ENCODE measurements at regions not wholly inside any gene's neighbourhood (a gene's known extent, or its start where the extent isn't known, plus 50 kb on each side); places are given as distances from the start of the nearest gene placed in this dataset.

DNA sequence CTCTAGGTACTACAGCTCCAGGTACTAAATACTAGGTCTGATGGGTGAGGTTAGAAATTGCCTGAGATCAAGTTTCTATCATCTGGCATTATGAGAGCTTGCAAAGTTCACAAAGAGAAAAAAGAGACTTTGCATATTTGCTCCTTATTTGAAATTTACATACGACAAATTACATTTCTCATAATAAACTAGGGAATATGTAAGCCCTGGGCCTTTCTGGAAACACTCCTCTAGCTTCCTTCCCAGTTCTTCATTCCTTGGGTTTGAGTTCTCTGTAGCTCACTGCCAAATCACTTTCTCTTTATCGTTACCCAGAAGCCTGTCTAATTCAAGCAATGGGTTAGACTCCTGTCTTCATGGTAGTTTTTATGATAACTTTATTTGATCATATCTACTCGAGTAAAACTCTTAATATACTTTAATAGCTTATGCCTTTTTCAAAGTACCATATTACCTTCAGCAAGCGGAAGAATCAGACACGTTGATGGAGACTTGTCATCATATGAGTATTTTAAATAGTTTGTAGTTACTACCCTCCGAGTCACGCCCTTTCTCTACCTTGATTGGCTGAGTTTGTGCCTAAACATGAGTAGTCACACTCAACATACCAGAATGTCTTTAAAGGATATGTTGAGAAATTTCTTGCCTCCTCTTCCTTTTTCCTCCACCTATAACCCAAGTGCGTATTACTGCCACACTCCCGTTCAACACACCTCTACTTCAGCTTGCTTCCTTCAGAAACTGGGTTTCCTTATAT is 150.5 kb downstream of the DKK1 start:
- peaks cover 0 to 5% of the 10 kb centered on the region in 2 donors for H3K4me1 ChIP-seq (ENCODE audit: control insufficient read depth in 1 of 2, insufficient read depth in 2 of 2, low read length in 2 of 2)
- DNase-seq (no peak), ATAC-seq (ENCODE audit: low FRiP score) (no peak)
- no peaks in the 10 kb centered on the region for H3K27me3 ChIP-seq (ENCODE audit: control insufficient read depth in 1 of 2, insufficient read depth in 2 of 2, low read length in 1 of 2)
- H3K36me3 ChIP-seq (ENCODE audit: control insufficient read depth in 1 of 2, insufficient read depth in 2 of 2, low read length in 1 of 2): no peaks in the 10 kb centered on the region
- intact Hi-C loops (cut with DNase I): no loop called here
- WGBS, 2 donors: 96 to 97% methylated on average over 9 of the region's 9 CpGs
- no peaks in the 10 kb centered on the region for H3K9me3 ChIP-seq (ENCODE audit: control insufficient read depth, low read length)
- no peak overlapping the region for H3K27ac ChIP-seq (ENCODE audit: low read depth in 1 of 2, low read length in 2 of 2)
- H3K4me3 ChIP-seq (ENCODE audit: low read length in 2 of 2): no peak overlapping the region

DNA sequence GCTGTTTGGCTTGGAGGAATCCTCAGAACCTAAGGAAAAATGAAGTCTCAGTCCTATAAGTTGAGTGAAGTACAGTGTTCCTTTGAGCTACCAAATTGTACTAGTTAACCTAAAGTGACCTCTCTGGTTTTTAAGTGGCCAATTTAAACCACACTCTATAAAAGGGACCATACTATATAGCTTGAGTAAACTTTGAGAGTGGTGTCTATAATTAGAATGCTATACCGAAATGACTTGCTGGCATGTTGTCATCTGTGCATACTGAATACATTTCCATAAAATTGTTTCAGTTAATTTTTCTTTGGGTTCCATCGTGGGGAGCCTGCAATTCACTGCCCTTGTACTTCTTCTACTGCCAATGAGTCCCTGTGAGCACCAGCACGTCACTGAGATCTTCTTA is 151.1 kb downstream of the DKK1 start:
- no peak overlapping the region for H3K4me3 ChIP-seq (ENCODE audit: low read length in 2 of 2)
- H3K4me1 ChIP-seq (ENCODE audit: control insufficient read depth in 1 of 2, insufficient read depth in 2 of 2, low read length in 2 of 2): peaks cover 0 to 5% of the 10 kb centered on the region in 2 donors
- intact Hi-C loops (cut with DNase I): no loop called here
- WGBS, 2 donors: 63 to 69% methylated on average over 3 of the region's 3 CpGs
- DNase-seq (no peak), ATAC-seq (ENCODE audit: low FRiP score) (no peak)
- no peaks in the 10 kb centered on the region for H3K36me3 ChIP-seq (ENCODE audit: control insufficient read depth in 1 of 2, insufficient read depth in 2 of 2, low read length in 1 of 2)
- H3K27me3 ChIP-seq (ENCODE audit: control insufficient read depth in 1 of 2, insufficient read depth in 2 of 2, low read length in 1 of 2): no peaks in the 10 kb centered on the region
- no peak overlapping the region for H3K27ac ChIP-seq (ENCODE audit: low read depth in 1 of 2, low read length in 2 of 2)
- H3K9me3 ChIP-seq (ENCODE audit: control insufficient read depth, low read length): no peaks in the 10 kb centered on the region

DNA sequence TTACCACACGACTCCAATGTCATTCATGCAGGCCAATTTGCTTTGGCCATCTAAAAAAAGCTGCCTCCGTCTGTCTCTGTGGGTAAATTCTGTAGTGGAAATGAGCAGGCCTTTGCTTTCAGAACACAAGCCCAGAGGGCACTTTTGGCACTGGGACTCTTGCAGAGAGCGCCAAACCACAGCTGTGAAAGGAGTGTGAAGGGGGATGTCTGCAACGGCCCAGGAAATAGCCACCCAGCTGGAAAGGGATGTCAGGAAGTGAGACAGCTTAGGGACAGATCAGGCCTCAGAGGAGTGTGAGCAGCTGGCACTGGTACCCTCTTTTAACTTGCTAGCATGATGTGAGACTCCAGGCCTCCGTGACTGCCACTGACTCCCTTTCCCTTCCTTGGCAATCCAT is 152.4 kb downstream of the DKK1 start:
- intact Hi-C loops (cut with DNase I): no loop called here
- ATAC-seq (ENCODE audit: low FRiP score): no peak
- WGBS, 2 donors: 4% methylated on average over 5 of the region's 5 CpGs

DNA sequence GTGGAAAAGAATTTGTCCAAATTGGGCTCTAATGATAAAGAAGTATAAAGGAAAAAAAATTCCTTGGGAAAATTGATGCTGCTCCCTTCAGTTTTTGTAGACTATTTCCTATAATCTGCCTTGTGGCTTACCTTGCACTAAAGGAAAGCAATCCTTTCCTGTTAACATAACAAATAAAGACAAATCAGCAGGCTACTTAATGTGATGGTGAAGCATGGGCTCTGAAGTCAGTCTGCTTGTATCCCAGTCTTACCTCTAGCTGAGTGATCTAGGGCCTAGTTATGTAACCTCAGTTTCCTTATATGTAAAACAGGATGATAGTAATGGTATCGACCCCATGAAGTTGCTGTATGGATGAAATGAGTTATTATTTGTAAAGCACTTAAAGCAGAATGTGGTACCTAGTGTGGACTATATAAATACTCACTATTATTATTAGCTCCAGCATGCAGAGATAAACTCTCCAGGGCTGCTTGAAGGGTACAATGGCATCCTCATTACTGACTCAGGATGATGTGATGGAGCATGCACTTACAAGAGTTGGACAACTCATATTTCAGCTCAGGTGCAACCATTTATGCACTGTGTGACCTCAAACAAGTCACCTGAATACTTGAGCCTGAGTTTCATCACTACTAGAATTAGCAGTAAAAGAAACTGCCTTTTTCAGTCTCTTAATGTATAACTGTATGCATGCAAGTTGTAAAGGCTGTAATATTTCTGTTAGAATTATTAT is 156.1 kb downstream of the DKK1 start:
- DNase-seq: no peak

More for the DNA sequence above, 152.4 kb downstream of the DKK1 start:
- no peaks in the 10 kb centered on the region for H3K36me3 ChIP-seq (ENCODE audit: control insufficient read depth in 1 of 2, insufficient read depth in 2 of 2, low read length in 1 of 2)
- H3K4me1 ChIP-seq (ENCODE audit: control insufficient read depth in 1 of 2, insufficient read depth in 2 of 2, low read length in 2 of 2): peaks cover 0 to 5% of the 10 kb centered on the region in 2 donors
- H3K4me3 ChIP-seq (ENCODE audit: low read length in 2 of 2): no peak overlapping the region
- peak in 1 of 2 donors; percentile 45 for DNase-seq
- no peaks in the 10 kb centered on the region for H3K27me3 ChIP-seq (ENCODE audit: control insufficient read depth in 1 of 2, insufficient read depth in 2 of 2, low read length in 1 of 2)
- no peak overlapping the region for H3K27ac ChIP-seq (ENCODE audit: low read depth in 1 of 2, low read length in 2 of 2)
- no peaks in the 10 kb centered on the region for H3K9me3 ChIP-seq (ENCODE audit: control insufficient read depth, low read length)

DNA sequence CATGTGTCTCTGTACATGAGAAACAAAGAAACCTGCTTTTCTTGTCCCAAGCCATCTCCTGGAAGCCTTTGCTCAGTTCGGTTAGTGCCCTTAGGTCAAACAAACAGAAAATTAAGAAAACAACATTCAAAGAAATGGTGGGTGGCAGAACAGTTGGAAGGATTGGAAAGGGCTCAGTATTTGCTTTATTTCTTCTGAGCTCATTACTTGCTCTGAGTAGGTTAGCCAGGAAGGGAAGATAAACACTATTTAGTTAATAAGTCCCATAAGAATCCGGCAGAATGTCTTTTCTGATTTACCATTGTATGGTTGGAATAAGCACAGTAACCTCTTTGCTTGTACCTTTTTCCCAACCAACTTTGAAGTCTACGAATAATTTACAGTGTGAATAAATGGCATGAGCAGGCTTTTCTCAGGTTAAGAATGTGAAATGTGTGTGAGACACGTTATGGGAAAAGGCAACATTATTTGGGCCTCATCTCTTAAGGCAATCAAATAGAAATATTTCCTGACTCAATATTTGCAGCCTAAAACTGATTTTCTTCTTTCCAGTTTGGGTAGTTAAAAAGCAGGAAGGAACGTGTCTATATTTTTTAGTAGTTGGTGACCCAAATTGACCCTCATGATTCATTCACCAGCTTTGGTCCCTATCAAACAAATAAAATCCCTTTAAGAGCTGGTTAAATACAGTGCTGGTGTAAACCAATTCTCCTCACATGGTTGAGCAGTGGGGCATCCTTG is 158.5 kb downstream of the DKK1 start:
- Histone ChIP-seq H3K36me3 (ENCODE audit: control insufficient read depth in 1 of 2, insufficient read depth in 2 of 2, low read length in 1 of 2) (no peaks in the 10 kb centered on the region), H3K27ac (ENCODE audit: low read depth in 1 of 2, low read length in 2 of 2) (no peak overlapping the region), H3K4me3 (ENCODE audit: low read length in 2 of 2) (no peak overlapping the region), H3K9me3 (ENCODE audit: control insufficient read depth, low read length) (no peaks in the 10 kb centered on the region), H3K27me3 (ENCODE audit: control insufficient read depth in 1 of 2, insufficient read depth in 2 of 2, low read length in 1 of 2) (no peaks in the 10 kb centered on the region), H3K4me1 (ENCODE audit: control insufficient read depth in 1 of 2, insufficient read depth in 2 of 2, low read length in 2 of 2) (peaks cover 0 to 5% of the 10 kb centered on the region in 2 donors)
- ATAC-seq (ENCODE audit: low FRiP score) (no peak), DNase-seq (no peak)
- 68 to 78% methylated on average over 5 of the region's 5 CpGs for WGBS, 2 donors
- intact Hi-C loops (cut with DNase I): no loop called here

More for the DNA sequence above, 156.1 kb downstream of the DKK1 start:
- ATAC-seq (ENCODE audit: low FRiP score): no peak
- no peaks in the 10 kb centered on the region for H3K36me3 ChIP-seq (ENCODE audit: control insufficient read depth in 1 of 2, insufficient read depth in 2 of 2, low read length in 1 of 2)
- H3K27ac ChIP-seq (ENCODE audit: low read depth in 1 of 2, low read length in 2 of 2): no peak overlapping the region
- H3K4me1 ChIP-seq (ENCODE audit: control insufficient read depth in 1 of 2, insufficient read depth in 2 of 2, low read length in 2 of 2): peaks cover 0 to 5% of the 10 kb centered on the region in 2 donors
- 90 to 91% methylated on average over 1 of the region's 1 CpG for WGBS, 2 donors
- no peaks in the 10 kb centered on the region for H3K27me3 ChIP-seq (ENCODE audit: control insufficient read depth in 1 of 2, insufficient read depth in 2 of 2, low read length in 1 of 2)
- intact Hi-C loops (cut with DNase I): no loop called here
- no peak overlapping the region for H3K4me3 ChIP-seq (ENCODE audit: low read length in 2 of 2)
- no peaks in the 10 kb centered on the region for H3K9me3 ChIP-seq (ENCODE audit: control insufficient read depth, low read length)

DNA sequence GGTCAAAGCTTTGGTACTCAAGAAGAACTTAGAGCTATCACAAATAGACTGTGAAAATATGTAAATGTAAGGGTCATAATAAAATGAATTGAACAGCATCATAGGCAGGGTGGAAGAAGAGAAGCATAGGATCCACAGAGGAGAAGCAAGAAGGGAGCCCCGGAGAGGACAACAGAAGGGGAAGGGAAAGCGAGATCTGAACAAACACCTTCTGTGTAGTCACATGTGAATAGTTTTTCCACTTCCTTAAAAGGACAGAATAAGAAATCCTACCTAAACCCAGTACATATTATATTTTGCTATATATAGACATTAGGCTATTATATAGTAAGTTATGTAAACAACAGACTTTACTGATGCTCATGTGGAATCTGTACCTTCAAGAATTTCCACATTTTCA is 160.2 kb downstream of the DKK1 start:
- intact Hi-C loops (cut with DNase I): no loop called here
- DNase-seq (no peak), ATAC-seq (ENCODE audit: low FRiP score) (no peak)
- 93 to 94% methylated on average over 2 of the region's 2 CpGs for WGBS, 2 donors
- no peak overlapping the region for H3K27ac ChIP-seq (ENCODE audit: low read depth in 1 of 2, low read length in 2 of 2)
- H3K4me3 ChIP-seq (ENCODE audit: low read length in 2 of 2): no peak overlapping the region
- H3K36me3 ChIP-seq (ENCODE audit: control insufficient read depth in 1 of 2, insufficient read depth in 2 of 2, low read length in 1 of 2): no peaks in the 10 kb centered on the region
- H3K9me3 ChIP-seq (ENCODE audit: control insufficient read depth, low read length): no peaks in the 10 kb centered on the region
- H3K27me3 ChIP-seq (ENCODE audit: control insufficient read depth in 1 of 2, insufficient read depth in 2 of 2, low read length in 1 of 2): no peaks in the 10 kb centered on the region
- H3K4me1 ChIP-seq (ENCODE audit: control insufficient read depth in 1 of 2, insufficient read depth in 2 of 2, low read length in 2 of 2): no peaks in the 10 kb centered on the region

DNA sequence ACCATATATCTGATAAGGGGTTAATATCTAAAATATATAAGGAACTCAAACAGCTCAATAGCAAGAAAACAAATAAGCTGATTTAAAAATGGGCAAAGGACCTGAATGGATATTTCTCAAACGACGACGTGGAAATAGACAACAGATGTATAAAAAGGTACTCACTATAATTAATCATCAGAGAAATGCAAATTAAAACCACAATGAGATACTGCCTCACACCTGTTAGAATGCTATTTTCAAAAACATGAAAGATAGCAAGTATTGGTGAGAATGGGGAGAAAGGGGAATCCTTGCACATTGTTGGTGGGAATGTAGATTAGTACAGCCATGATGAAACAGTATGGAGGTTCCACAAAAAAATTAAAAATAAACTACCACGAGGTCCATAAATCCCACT is 163.2 kb downstream of the DKK1 start:
- intact Hi-C loops (cut with DNase I): no loop called here
- ATAC-seq (ENCODE audit: low FRiP score): no peak
- 79 to 81% methylated on average over 4 of the region's 4 CpGs for WGBS, 2 donors
- Histone ChIP-seq H3K4me1 (ENCODE audit: control insufficient read depth in 1 of 2, insufficient read depth in 2 of 2, low read length in 2 of 2) (no peaks in the 10 kb centered on the region), H3K36me3 (ENCODE audit: control insufficient read depth in 1 of 2, insufficient read depth in 2 of 2, low read length in 1 of 2) (no peaks in the 10 kb centered on the region), H3K27me3 (ENCODE audit: control insufficient read depth in 1 of 2, insufficient read depth in 2 of 2, low read length in 1 of 2) (no peaks in the 10 kb centered on the region), H3K27ac (ENCODE audit: low read depth in 1 of 2, low read length in 2 of 2) (no peak overlapping the region), H3K9me3 (ENCODE audit: control insufficient read depth, low read length) (no peaks in the 10 kb centered on the region), H3K4me3 (ENCODE audit: low read length in 2 of 2) (no peak overlapping the region)
- no peak for DNase-seq

DNA sequence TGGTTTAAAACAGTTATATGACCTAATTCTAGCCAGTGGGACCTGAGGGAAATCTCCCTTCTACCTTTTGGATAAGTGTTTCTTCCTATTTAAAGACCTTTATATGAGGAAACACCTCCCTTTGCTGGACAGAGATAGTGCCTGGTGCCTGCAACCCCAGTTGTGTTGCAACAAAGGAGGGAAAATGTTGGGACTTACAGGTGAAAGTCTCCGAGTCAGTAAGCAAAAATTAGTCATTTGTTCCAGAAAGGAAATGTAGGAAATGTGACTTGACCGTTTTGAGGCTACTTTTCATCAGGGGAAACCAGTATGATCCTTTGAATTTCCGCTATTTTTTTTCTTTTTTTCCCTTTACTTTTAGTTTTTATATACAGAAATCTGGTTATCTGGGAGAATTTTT is 165.5 kb downstream of the DKK1 start:
- Histone ChIP-seq H3K27ac (ENCODE audit: low read depth in 1 of 2, low read length in 2 of 2) (no peak overlapping the region), H3K36me3 (ENCODE audit: control insufficient read depth in 1 of 2, insufficient read depth in 2 of 2, low read length in 1 of 2) (no peaks in the 10 kb centered on the region), H3K4me1 (ENCODE audit: control insufficient read depth in 1 of 2, insufficient read depth in 2 of 2, low read length in 2 of 2) (no peaks in the 10 kb centered on the region), H3K4me3 (ENCODE audit: low read length in 2 of 2) (no peak overlapping the region), H3K9me3 (ENCODE audit: control insufficient read depth, low read length) (no peaks in the 10 kb centered on the region), H3K27me3 (ENCODE audit: control insufficient read depth in 1 of 2, insufficient read depth in 2 of 2, low read length in 1 of 2) (no peaks in the 10 kb centered on the region)
- ATAC-seq (ENCODE audit: low FRiP score) (no peak), DNase-seq (no peak)
- WGBS, 2 donors: 76% methylated on average over 3 of the region's 3 CpGs
- intact Hi-C loops (cut with DNase I): no loop called here

Measured in aorta (tissue), 5 donors.